ENCODE measurements at regions not wholly inside any gene's neighbourhood (a gene's known extent, or its start where the extent isn't known, plus 50 kb on each side); places are given as distances from the start of the nearest gene placed in this dataset.

DNA sequence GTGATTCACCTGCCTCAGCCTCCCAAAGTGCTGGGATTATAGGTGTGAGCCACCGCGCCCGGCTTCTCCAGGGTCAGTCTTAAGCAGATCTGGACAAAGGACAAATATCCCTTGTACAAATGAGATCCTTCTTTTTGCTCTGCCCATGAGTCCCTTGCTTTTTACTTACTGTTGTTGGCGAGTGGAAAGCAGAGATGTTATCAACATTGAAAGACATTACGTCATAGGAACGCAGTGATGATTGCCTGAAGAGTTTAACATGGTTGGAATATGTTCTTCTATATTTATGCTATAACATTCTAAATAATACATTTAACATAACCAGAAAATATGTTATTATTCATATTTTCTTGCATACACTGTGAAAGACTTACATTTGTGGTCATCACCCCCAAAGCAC, 644.3 kb upstream of the LRRN3 start:
- TF ChIP-seq POLR2A (IDR thresholded peaks at IDR 0.05; ENCODE audit: low read depth, low read length) (no peak), ESRRA (IDR thresholded peaks at IDR 0.05; ENCODE audit: low read length) (no peak), NR2C2 (IDR thresholded peaks at IDR 0.05; ENCODE audit: borderline replicate concordance, control insufficient read depth, insufficient read length, low read depth) (no peak), EZH2 (IDR thresholded peaks at IDR 0.05; ENCODE audit: borderline replicate concordance, control insufficient read depth, low read depth, low read length) (no peak), CHD2 (IDR thresholded peaks at IDR 0.05; ENCODE audit: borderline replicate concordance, low read depth, low read length) (no peak)
- TF ChIP-seq, protein P1, sequence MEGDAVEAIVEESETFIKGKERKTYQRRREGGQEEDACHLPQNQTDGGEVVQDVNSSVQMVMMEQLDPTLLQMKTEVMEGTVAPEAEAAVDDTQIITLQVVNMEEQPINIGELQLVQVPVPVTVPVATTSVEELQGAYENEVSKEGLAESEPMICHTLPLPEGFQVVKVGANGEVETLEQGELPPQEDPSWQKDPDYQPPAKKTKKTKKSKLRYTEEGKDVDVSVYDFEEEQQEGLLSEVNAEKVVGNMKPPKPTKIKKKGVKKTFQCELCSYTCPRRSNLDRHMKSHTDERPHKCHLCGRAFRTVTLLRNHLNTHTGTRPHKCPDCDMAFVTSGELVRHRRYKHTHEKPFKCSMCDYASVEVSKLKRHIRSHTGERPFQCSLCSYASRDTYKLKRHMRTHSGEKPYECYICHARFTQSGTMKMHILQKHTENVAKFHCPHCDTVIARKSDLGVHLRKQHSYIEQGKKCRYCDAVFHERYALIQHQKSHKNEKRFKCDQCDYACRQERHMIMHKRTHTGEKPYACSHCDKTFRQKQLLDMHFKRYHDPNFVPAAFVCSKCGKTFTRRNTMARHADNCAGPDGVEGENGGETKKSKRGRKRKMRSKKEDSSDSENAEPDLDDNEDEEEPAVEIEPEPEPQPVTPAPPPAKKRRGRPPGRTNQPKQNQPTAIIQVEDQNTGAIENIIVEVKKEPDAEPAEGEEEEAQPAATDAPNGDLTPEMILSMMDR (IDR thresholded peaks at IDR 0.05 in 2 of 3, conservative IDR thresholded peaks at IDR 0.05 in 1 of 3; ENCODE audit: control insufficient read depth in 2 of 3, extremely low read depth in 1 of 3, insufficient read depth in 1 of 3, low read depth in 3 of 3, low read length in 3 of 3), result no peak
